Body of pancreas (tissue), 4 donors: ENCODE measurements at regions not wholly inside any gene's neighbourhood (a gene's known extent, or its start where the extent isn't known, plus 50 kb on each side); places are given as distances from the start of the nearest gene placed in this dataset.

Experiments
- CTCF ChIP-seq, 7 experiments: fragments of 450-650 bp in 4 of 7; fragments of 200-600 bp in 3 of 7; sonication (generic) in 3 of 7; IDR thresholded peaks; one replicate each; pipeline ENCODE4 v1.5.1; 2016 to 2019; ENCODE audit warnings: antibody characterized with exemption in 7 of 7
- POLR2A ChIP-seq, 3 donors: fragments of 450-650 bp; IDR thresholded peaks; one replicate each; pipeline ENCODE4 v1.6.1; 2016; ENCODE audit warnings: antibody characterized with exemption in 3 of 3, mild to moderate bottlenecking in 2 of 3

DNA sequence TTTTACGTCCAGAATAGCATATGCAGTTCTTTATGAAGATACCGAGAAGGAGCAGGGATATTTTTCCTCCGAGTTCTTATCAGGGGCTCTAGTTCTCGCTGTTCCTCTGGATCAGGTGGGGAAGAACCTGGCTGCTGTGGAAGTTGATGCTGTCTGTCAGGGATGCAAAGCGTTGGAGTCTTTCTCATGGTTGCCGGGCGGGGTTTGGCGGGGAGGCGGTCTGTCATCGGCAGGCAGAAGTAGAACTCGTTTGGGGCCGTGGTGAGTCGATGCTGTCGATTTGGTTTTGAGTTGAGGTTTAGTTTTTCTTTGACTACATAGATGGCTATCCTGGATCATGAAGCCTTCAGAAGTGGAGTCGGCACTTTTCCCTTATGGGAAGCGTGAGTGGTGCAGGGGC lies 691.2 kb downstream of the QKI start:
- TF ChIP-seq CTCF (IDR thresholded peaks at IDR 0.05) (no peak), POLR2A (IDR thresholded peaks at IDR 0.05) (no peak)
